Pons (tissue), 1 donor: ENCODE measurements at regions not wholly inside any gene's neighbourhood (a gene's known extent, or its start where the extent isn't known, plus 50 kb on each side); places are given as distances from the start of the nearest gene placed in this dataset.
A peak's percentile ranks its signal among the peaks of the same experiment; 100 is the strongest.
"Not testable (repeated sequence)": the region's sequence is repeated elsewhere in the genome, so short reads cannot be mapped to it uniquely, and the experiment has no call there.

ENCODE experiments used
- DNase-seq: peaks from one replicate; pipeline ENCODE4 v3.0.0-alpha.2; 2016; ENCODE audit warnings: low spot score

GRCh38 chr12:131487388-131488124 is 223.3 kb upstream of the SFSWAP start:
- peak; percentile 59 for DNase-seq

- no peak for DNase-seq
These were observed 221.2 kb upstream of the SFSWAP start for GRCh38 chr12:131489718-131490117.

- DNase-seq: no peak
These were observed 219.7 kb upstream of the SFSWAP start for GRCh38 chr12:131491155-131491554.

GRCh38 chr12:131491916-131492490 is 218.9 kb upstream of the SFSWAP start:
- no peak for DNase-seq

- DNase-seq: no peak
These were observed 217.6 kb upstream of the SFSWAP start for GRCh38 chr12:131493068-131493826.

- DNase-seq: no peak
These were observed 216.7 kb upstream of the SFSWAP start for GRCh38 chr12:131494216-131494615.

GRCh38 chr12:131494741-131495524 is 216.0 kb upstream of the SFSWAP start:
- no peak for DNase-seq

- DNase-seq: no peak
These were observed 212.9 kb upstream of the SFSWAP start for GRCh38 chr12:131497966-131498365.

GRCh38 chr12:131499160-131499863 is 211.6 kb upstream of the SFSWAP start:
- DNase-seq: no peak

- no peak for DNase-seq
These were observed 211.1 kb upstream of the SFSWAP start for GRCh38 chr12:131499864-131500190.

- no peak for DNase-seq
These were observed 210.3 kb upstream of the SFSWAP start for GRCh38 chr12:131500564-131500963.

GRCh38 chr12:131505561-131505960 is 205.3 kb upstream of the SFSWAP start:
- no peak for DNase-seq

- DNase-seq: no peak
These were observed 204.5 kb upstream of the SFSWAP start for GRCh38 chr12:131506426-131506825.

- no peak for DNase-seq
These were observed 203.8 kb upstream of the SFSWAP start for GRCh38 chr12:131507094-131507493.

- DNase-seq: no peak
These were observed 203.0 kb upstream of the SFSWAP start for GRCh38 chr12:131507881-131508280.

GRCh38 chr12:131509701-131510100 is 201.2 kb upstream of the SFSWAP start:
- no peak for DNase-seq

- no peak for DNase-seq
These were observed 200.5 kb upstream of the SFSWAP start for GRCh38 chr12:131510431-131510830.

- peak; percentile 25 for DNase-seq
These were observed 199.5 kb upstream of the SFSWAP start for GRCh38 chr12:131511391-131511802.

- DNase-seq: no peak
These were observed 198.9 kb upstream of the SFSWAP start for GRCh38 chr12:131511803-131512561.

- DNase-seq: no peak
These were observed 197.3 kb upstream of the SFSWAP start for GRCh38 chr12:131513606-131514005.

- DNase-seq: not testable (repeated sequence)
These were observed 190.3 kb upstream of the SFSWAP start for GRCh38 chr12:131520553-131520952.
